ENCODE measurements at regions not wholly inside any gene's neighbourhood (a gene's known extent, or its start where the extent isn't known, plus 50 kb on each side); places are given as distances from the start of the nearest gene placed in this dataset.
"Not testable (repeated sequence)": the region's sequence is repeated elsewhere in the genome, so short reads cannot be mapped to it uniquely, and the experiment has no call there.

DNA sequence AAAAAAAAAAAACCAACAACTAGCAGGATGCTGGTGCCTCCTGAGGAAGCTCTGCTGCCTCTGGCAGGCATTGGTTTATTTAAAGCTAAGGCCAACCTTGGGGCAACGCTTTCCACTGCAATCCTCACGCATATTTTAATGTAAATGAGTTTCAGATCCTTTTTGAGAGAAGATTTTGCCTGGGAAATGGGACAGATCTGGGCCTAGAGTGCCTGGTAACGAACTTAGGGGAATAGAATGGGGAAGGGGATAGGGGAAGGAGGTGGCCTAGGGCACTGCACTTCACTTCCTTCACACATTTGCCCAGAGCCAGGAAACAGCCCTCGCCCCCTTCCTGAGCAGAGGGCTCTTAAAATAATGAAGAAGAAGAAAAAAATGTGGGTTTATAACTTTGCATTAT, 132.7 kb upstream of the TMEM170B start:
- CTCF ChIA-PET, result interaction anchor here (1.3 kb wide), 1 partner anchor 8 kb away, joined by 3 read pairs; no protein-coding TSS in a partner anchor
- Mint-ChIP-seq H3K9me3 (ENCODE audit: low read depth) (no peaks in the 10 kb centered on the region), H3K27ac (no peak overlapping the region), H3K4me3 (no peak overlapping the region), H3K27me3 (no peaks in the 10 kb centered on the region), H3K4me1 (peaks cover 6% of the 10 kb centered on the region), H3K36me3 (peaks cover 1% of the 10 kb centered on the region)
- DNase-seq (no peak), ATAC-seq (no peak)

DNA sequence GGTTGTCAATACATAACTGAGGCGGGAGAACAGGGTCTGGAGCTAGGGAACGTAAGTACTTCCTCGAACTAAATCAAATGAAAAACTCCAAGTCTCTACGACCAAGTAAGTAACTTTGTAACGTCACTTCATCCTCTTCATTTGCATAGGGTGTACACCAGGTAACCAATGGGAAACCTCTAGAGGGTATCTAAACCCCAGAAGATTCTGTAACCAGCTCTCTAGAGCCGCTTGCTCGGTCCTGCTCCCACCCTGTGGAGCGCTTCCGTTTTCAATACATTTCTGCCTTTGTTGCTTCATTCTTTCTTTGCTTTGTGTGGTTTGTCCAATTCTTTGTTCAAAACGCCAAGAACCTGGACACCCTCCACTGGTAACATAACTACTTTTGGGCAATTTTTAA, 133.5 kb upstream of the TMEM170B start:
- CTCF ChIA-PET, result interaction anchor here (1.3 kb wide), 1 partner anchor 9 kb away, joined by 3 read pairs; no protein-coding TSS in a partner anchor
- H3K27me3 Mint-ChIP-seq, result no peaks in the 10 kb centered on the region
- H3K9me3 Mint-ChIP-seq (ENCODE audit: low read depth), result no peaks in the 10 kb centered on the region
- H3K4me3 Mint-ChIP-seq, result no peak overlapping the region
- peaks cover under 1% of the 10 kb centered on the region for H3K4me1 Mint-ChIP-seq
- H3K27ac Mint-ChIP-seq, result no peak overlapping the region
- no peaks in the 10 kb centered on the region for H3K36me3 Mint-ChIP-seq
- no peak for DNase-seq
- ATAC-seq, result no peak

DNA sequence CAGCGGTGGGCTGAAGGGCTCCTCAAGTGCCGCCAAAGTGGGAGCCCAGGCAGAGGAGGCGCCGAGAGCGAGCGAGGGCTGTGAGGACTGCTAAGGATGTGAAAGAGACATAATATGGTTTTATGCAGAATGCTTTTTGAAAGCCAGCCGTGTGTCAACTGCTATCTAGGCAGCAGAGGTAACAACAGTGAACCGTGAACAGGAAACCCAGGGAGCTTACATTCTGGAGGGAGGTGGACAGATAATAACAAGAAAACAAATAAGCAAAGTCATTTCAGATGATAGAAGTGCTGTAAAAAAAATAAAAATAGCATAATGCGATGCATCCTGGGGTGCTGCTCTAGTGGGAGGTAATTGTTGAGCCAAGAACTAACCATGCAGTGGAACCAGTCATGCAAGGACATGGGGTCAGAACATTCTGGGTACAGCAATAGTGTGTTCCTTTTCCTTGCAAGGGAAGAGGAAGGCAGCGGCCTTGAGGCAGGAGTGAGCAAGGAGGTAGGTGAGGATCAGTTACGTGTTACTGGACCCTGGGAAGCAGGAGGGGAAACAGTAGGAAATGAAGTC, 134.4 kb upstream of the TMEM170B start:
- CTCF ChIA-PET, result no interaction called here
- no peak overlapping the region for H3K27ac Mint-ChIP-seq
- no peaks in the 10 kb centered on the region for H3K9me3 Mint-ChIP-seq (ENCODE audit: low read depth)
- H3K4me1 Mint-ChIP-seq, result no peaks in the 10 kb centered on the region
- no peaks in the 10 kb centered on the region for H3K36me3 Mint-ChIP-seq
- DNase-seq, result no peak
- no peak overlapping the region for H3K4me3 Mint-ChIP-seq
- no peak for ATAC-seq
- H3K27me3 Mint-ChIP-seq, result no peaks in the 10 kb centered on the region

DNA sequence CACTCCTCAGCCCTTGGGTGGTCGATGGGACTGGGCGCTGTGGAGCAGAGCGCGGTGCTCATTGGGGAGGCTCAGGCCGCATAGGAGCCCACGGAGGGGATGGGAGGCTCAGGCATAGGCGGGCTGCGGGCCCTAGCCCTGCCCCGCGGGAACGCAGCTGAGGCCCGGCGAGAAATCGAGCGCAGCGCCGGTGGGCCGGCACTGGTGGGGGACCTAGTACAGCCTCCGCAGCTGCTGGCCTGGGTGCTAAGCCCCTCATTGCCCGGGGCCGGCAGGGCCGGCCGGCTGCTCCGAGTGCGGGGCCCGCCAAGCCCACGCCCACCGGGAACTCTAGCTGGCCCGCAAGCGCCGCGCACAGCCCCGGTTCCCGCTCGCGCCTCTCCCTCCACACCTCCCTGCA, 135.0 kb upstream of the TMEM170B start:
- DNase-seq; H3K4me3 Mint-ChIP-seq; H3K27me3 Mint-ChIP-seq; H3K27ac Mint-ChIP-seq; ATAC-seq; H3K36me3 Mint-ChIP-seq; H3K4me1 Mint-ChIP-seq; H3K9me3 Mint-ChIP-seq (ENCODE audit: low read depth); CTCF ChIA-PET: not testable (repeated sequence)

DNA sequence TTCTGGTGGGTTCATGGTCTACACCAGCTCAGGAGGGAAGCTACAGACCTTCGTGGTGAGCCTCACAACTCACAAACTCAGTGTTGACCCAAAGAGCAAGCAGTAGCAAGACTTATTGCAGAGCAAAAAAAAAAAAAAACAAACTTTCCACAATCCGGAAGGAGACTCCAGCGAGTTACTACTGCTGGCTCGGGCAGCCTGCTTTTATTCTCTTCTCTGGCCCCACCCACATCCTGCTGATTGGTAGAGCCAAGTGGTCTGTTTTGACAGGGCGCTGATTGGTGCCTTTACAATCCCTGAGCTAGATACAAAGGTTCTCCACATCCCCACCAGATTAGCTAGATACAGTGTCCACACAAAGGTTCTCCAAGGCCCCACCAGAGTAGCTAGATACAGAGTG, 135.6 kb upstream of the TMEM170B start:
- not testable (repeated sequence) for H3K27me3 Mint-ChIP-seq; DNase-seq; H3K4me3 Mint-ChIP-seq; H3K9me3 Mint-ChIP-seq (ENCODE audit: low read depth); H3K4me1 Mint-ChIP-seq; ATAC-seq; H3K27ac Mint-ChIP-seq; H3K36me3 Mint-ChIP-seq
- CTCF ChIA-PET, result interaction anchor here (1.5 kb wide), 1 partner anchor 20 kb away, joined by 3 read pairs; no protein-coding TSS in a partner anchor

DNA sequence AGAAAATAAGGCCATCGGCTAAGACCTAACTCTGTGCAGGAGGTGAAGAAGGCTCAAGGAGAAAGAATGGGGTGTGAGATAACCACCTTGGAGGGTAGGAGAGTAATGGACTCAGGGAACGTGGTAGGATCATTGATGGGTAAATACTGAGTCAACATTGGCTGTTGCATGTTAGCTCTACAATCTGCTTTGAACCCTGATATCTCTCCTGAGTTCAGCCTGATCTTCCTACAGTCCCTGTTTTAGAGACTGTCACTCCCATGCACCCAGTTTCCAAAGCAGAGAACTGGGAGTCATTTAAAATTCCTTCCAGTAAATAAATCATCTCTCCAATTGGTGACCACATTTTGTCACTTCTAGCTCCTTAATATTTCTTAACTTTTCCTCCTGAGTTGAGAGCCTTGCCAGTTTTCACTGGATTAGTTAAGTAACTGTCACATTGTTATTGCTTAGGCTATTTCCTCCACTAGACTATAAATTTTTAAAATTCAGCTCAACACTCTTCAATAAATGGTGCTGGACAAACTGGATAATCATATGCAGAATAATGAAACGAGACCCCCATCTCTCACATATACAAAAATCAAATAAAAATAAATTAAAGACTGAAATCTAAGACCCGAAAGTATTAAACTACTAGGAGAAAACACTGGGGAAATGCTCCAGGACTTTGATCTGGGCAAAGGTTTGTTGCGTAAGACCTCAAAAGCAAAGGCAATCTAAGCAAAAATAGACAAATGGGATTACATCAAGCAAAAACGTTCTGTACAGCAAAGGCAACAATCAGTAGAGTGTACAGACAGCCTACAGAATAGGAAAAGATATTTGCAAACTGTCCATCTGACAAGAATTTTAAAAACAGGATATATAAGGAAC, 138.9 kb upstream of the TMEM170B start:
- peaks cover 7% of the 10 kb centered on the region for H3K27me3 Mint-ChIP-seq
- H3K9me3 Mint-ChIP-seq (ENCODE audit: low read depth), result peaks cover 6% of the 10 kb centered on the region
- peaks cover 11% of the 10 kb centered on the region for H3K36me3 Mint-ChIP-seq
- CTCF ChIA-PET, result no interaction called here
- peaks cover 2% of the 10 kb centered on the region for H3K4me1 Mint-ChIP-seq
- H3K4me3 Mint-ChIP-seq, result no peak overlapping the region
- DNase-seq (no peak), ATAC-seq (no peak)
- no peak overlapping the region for H3K27ac Mint-ChIP-seq

DNA sequence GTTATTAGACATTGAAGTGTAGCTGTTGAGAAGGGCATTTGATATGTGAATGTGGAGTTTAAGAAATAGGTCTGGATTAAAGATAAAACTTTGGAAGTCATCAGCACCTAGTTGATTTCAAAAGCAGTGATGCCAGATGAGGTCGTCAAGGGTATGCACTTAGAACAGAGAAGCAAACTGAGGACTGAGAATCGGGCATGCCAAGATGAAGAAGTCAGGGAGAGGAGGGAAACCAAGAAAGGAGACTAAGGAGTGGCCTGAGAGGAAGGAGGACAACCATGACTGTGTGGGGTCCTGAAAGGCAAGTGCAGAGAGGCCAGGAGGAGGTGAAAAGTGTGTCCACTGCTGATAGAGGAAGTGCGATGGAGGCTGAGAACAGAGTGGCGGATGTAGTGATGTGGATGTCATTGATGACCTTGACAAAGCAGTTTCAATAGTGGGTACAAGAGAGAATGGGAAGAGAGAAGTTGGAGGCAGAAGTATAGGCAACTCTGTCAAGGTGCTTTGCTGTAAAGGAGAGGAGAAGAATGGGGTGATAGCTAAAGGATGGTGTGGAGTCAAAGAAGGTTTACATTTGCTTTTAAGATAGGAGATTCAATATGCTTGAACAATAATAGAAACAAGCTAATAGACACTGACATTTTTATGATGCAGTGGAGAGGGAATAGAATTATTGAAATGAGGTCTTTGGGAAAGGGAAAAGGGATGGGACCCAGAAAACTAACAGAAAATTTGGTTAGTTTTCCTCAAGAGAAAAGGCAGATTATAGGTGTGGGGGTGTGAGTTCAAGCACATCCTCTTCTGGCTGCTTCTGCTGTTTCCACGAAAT, 139.7 kb upstream of the TMEM170B start:
- ATAC-seq, result no peak
- no peak overlapping the region for H3K4me3 Mint-ChIP-seq

DNA sequence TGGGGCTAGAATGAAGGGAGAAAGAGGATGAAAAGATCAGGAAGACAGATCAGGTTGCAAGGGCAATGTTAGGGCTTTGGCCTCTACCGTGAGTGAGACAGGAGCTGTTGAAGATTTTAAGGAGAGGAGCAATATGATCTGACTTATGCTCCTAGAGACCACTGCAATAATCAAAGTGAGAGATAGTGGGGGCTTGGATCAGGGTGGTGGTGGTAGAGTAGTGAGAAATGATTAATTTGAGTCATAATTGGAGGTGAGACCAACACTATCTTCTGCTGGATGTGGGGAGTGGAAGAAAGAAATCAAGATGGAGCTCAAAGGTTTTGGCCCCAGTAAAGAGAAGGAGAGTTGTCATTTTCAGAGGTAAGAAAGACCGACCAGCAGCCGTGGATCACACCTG, 140.7 kb upstream of the TMEM170B start:
- H3K27me3 Mint-ChIP-seq, result peaks cover 7% of the 10 kb centered on the region
- peaks cover 17% of the 10 kb centered on the region for H3K36me3 Mint-ChIP-seq
- H3K27ac Mint-ChIP-seq, result no peak overlapping the region
- peaks cover 7% of the 10 kb centered on the region for H3K4me1 Mint-ChIP-seq
- no peak overlapping the region for H3K4me3 Mint-ChIP-seq
- DNase-seq (no peak), ATAC-seq (no peak)
- CTCF ChIA-PET, result interaction anchor here (1.6 kb wide), 1 partner anchor 10 kb away, joined by 4 read pairs; no protein-coding TSS in a partner anchor
- peaks cover 10% of the 10 kb centered on the region for H3K9me3 Mint-ChIP-seq (ENCODE audit: low read depth)

More for the DNA sequence above, 139.7 kb upstream of the TMEM170B start:
- Mint-ChIP-seq H3K27ac (no peak overlapping the region), H3K36me3 (peaks cover 11% of the 10 kb centered on the region), H3K27me3 (peaks cover 7% of the 10 kb centered on the region), H3K9me3 (ENCODE audit: low read depth) (peaks cover 6% of the 10 kb centered on the region), H3K4me1 (peaks cover 6% of the 10 kb centered on the region)
- no peak for DNase-seq
- CTCF ChIA-PET, result interaction anchor here (1.6 kb wide), 1 partner anchor 9 kb away, joined by 4 read pairs; no protein-coding TSS in a partner anchor

DNA sequence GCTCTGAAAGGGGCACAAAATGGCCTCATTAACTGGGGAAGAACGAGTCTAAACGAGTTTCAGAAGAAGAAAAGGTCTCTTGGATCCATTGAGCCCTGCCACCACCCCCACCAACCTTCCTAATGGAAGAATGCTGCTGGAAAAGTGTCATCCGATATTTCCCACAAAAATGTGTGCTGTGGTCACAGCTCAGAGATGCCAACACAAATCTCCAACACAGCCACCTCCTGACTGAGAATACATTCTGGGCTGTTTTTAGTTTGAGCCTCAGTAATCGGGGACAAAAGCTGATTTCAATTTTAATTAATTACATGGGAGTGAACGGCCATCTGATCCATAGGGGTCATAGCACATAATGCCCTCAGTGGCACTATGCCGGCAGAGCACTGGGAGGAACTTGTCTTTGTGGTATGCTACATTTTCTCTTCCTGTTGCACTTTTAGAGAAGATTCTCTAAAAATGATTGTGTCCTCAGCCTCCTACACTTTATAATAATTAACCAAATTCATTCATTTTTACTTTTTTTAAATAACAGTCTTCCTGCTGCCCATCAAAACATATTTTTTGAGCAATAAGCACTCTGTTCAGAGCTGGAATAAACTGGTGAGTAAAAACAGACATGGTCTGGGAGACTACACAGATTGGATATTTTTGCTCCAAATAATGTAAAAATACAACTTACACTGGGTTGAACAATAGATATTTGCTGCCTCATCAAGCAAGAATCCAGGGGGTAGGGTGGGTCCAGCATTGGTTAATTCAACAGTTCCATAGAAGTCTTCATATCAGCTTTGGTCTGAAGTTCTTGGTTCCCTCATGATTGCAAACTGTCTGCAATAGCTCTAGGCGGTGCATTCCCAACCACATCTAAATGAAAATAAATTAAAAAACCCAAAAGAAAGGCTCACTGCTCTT, 143.6 kb upstream of the TMEM170B start:
- ATAC-seq (no peak), DNase-seq (no peak)
- Mint-ChIP-seq H3K4me3 (no peak overlapping the region), H3K9me3 (ENCODE audit: low read depth) (peaks cover 10% of the 10 kb centered on the region), H3K4me1 (peaks cover 7% of the 10 kb centered on the region), H3K27me3 (peaks cover 7% of the 10 kb centered on the region), H3K36me3 (peaks cover 20% of the 10 kb centered on the region), H3K27ac (no peak overlapping the region)
- CTCF ChIA-PET, result no interaction called here

DNA sequence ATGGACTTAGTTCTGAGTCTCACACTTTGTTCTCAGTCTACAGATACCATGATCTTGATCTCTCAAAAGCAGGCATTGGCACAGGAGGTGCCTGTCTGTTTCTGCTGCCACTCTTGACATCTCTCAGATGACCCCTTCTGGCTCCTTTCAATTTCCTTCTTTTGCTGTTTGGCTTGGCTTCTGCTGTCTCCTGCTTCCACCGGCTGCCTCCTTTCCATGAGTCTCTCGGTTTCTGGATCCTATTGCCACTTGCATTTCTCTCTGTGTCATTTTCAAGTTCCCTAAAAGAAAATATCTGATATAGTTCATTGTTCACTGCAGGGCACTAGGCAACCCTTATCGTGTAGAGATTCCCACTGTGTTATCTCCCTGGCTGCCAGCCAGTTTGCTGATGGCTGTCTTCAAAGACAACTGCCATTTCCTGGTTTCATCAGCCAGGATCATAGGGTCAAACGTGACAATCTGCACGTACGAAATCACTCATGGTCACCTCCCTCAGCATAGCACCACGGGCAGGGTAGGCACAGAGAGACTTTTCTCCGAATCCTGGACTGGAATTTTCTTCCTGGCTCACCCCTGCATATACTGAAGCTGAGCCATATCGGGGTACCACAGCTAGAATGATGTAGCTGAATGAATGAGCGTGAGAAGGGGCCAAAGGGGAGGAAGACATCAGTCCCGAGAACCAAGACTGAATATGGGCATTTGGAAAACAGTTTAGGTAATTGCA, 144.6 kb upstream of the TMEM170B start:
- Mint-ChIP-seq H3K4me1 (peaks cover 7% of the 10 kb centered on the region), H3K4me3 (no peak overlapping the region), H3K9me3 (ENCODE audit: low read depth) (peaks cover 10% of the 10 kb centered on the region), H3K27me3 (peaks cover 7% of the 10 kb centered on the region), H3K27ac (no peak overlapping the region), H3K36me3 (peaks cover 20% of the 10 kb centered on the region)
- CTCF ChIA-PET, result interaction anchor here (1.1 kb wide), 1 partner anchor 103 kb away, joined by 3 read pairs; no protein-coding TSS in a partner anchor
- no peak for DNase-seq
- ATAC-seq, result no peak

DNA sequence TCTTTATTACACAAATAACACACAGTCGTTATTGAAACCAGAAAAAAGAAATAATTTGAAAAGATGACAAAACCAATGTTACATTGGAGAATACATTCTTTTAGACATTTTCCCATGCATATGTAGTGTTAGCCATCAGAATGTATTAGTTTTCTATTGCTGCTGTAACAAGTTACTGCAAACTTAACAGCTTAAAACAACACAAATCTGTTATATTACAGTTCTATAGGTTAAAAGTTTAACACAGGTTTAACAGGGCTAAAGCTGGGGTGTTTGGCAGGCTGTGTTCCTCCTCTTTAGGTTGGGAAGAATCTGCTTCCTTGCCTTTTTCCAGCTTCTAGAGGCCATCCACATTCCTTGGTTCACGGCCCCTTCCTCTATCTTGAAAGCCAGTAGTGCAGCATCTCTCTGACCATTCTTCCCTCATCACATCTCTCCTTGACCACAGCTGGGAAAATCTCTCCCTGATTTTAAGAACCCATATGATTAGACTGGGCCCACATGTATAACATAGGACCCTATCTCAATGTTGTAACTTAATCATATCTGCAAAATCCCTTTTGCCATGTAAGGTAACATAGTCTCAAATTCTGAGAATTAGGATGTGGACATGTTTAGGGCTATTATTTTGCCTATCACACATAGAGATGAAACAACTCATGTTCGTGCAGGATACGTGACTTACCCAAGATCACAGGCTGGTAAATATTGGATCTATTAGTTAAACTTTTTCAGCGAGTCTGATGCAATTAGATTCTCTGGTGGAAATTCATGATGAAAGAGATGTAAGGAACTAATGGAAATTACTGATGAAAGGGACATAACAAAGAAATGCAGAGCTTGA, 145.4 kb upstream of the TMEM170B start:
- ATAC-seq, result no peak
- no peak overlapping the region for H3K4me3 Mint-ChIP-seq
- CTCF ChIA-PET, result interaction anchor here (0.8 to 1.1 kb wide), 2 partner anchors 19 to 104 kb away, joined by 3 read pairs; no protein-coding TSS in a partner anchor
- H3K36me3 Mint-ChIP-seq, result peaks cover 18% of the 10 kb centered on the region
- H3K27ac Mint-ChIP-seq, result no peak overlapping the region
- peaks cover 8% of the 10 kb centered on the region for H3K9me3 Mint-ChIP-seq (ENCODE audit: low read depth)
- peaks cover 7% of the 10 kb centered on the region for H3K4me1 Mint-ChIP-seq
- peaks cover 3% of the 10 kb centered on the region for H3K27me3 Mint-ChIP-seq
- no peak for DNase-seq
